HFFc6 (cell line): ENCODE measurements at regions not wholly inside any gene's neighbourhood (a gene's known extent, or its start where the extent isn't known, plus 50 kb on each side); places are given as distances from the start of the nearest gene placed in this dataset.

Experiments used
- DNase-seq: peaks from one replicate; pipeline ENCODE4 v3.0.0-alpha.2; 2018
- H3K27ac Mint-ChIP-seq: 2 replicates; pipeline ENCODE4 v1.8.0; 2020; ENCODE audit warnings: mild to moderate bottlenecking, mixed read lengths
- H3K27me3 Mint-ChIP-seq: 2 replicates; pipeline ENCODE4 v1.8.0; 2021; ENCODE audit warnings: mild to moderate bottlenecking, moderate library complexity, mixed read lengths; ENCODE audit not compliant: insufficient read depth
- H3K36me3 Mint-ChIP-seq: 2 replicates; pipeline ENCODE4 v1.8.0; 2021; ENCODE audit warnings: low read depth, mixed read lengths
- H3K4me1 Mint-ChIP-seq: 2 replicates; pipeline ENCODE4 v1.8.0; 2020; ENCODE audit warnings: low read depth, mixed read lengths
- H3K4me3 Mint-ChIP-seq: 2 replicates; pipeline ENCODE4 v1.8.0; 2020; ENCODE audit warnings: mild to moderate bottlenecking, moderate library complexity, mixed read lengths
- H3K9me3 Mint-ChIP-seq: 2 replicates; pipeline ENCODE4 v1.8.0; 2020; ENCODE audit warnings: mild to moderate bottlenecking, mixed read lengths
- TF ChIP-seq, protein P1 (sequence below): fragments of 200-600 bp; sonication (generic); IDR thresholded peaks from 2 replicates; pipeline ENCODE4 v1.5.0; 2021; ENCODE audit warnings: antibody characterized with exemption, mild to moderate bottlenecking

DNA sequence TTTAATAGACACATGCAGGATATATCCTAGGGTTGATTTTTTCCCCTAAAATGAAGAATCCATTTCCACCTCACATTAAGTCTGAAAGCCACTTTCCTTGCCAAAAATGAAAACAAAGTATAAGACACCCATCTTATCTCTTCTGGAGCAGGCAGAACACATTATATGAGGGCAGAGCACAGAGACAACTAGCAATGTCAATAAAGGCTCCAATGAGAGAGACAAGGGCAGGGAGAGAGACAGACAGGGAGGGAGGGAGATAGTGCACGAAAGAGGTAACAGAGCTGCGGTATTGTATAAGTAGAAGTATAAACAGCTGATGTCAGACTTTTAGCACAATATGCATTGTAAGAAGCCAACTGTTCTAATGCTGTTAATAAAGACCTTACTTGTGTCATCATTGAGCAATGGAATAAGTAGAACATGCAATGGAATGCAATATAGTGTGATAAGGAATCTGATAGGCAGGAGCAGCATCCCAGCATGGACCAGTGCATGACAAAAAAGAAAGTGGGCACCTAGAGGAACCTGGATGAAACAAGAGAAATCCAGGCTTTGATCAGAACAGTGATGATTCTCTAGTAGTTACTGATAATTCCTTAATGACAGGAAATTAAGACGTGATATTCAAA lies 150.6 kb upstream of the TCF4 start:
- H3K4me3 Mint-ChIP-seq: no peak overlapping the region
- no peaks in the 10 kb centered on the region for H3K36me3 Mint-ChIP-seq
- peaks cover 8% of the 10 kb centered on the region for H3K4me1 Mint-ChIP-seq
- H3K27me3 Mint-ChIP-seq: no peaks in the 10 kb centered on the region
- TF ChIP-seq, protein P1, sequence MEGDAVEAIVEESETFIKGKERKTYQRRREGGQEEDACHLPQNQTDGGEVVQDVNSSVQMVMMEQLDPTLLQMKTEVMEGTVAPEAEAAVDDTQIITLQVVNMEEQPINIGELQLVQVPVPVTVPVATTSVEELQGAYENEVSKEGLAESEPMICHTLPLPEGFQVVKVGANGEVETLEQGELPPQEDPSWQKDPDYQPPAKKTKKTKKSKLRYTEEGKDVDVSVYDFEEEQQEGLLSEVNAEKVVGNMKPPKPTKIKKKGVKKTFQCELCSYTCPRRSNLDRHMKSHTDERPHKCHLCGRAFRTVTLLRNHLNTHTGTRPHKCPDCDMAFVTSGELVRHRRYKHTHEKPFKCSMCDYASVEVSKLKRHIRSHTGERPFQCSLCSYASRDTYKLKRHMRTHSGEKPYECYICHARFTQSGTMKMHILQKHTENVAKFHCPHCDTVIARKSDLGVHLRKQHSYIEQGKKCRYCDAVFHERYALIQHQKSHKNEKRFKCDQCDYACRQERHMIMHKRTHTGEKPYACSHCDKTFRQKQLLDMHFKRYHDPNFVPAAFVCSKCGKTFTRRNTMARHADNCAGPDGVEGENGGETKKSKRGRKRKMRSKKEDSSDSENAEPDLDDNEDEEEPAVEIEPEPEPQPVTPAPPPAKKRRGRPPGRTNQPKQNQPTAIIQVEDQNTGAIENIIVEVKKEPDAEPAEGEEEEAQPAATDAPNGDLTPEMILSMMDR: no peak
- H3K27ac Mint-ChIP-seq: no peak overlapping the region
- DNase-seq: no peak
- H3K9me3 Mint-ChIP-seq: no peaks in the 10 kb centered on the region

DNA sequence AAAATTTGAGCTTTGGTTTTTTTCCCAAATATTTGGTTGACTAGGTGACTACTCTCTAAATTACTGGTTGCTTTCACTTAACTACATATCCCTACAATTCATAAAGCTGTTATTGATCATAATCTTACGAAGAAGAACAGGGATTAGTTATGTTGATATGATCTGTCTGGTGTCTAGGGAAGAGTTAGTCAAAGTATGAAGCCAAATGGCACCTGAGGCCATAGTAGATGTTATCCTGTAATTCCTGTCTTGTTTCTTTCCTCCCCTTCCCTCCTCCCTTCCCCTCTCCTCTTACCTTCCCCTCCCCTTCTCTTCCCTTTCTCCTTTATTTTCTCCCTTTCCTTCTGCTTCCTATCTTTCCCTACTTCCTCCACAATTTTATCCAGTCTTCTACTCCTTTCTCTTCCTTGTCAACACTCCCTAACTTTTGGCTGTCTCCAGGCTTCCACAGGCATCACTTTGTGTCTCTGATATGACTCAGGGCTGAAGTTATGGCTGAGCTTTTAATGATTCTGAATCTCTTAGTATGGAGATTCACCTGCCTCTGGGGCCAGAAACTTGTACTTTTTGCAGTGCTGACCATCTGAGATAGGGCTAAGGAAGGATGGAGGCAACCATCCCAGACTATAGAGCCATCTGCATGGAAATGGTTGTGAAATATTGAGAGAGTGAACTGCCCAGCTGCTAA lies 149.9 kb upstream of the TCF4 start:
- no peak for DNase-seq
- Mint-ChIP-seq H3K4me1 (peaks cover 2% of the 10 kb centered on the region), H3K36me3 (no peaks in the 10 kb centered on the region; the same call in 1 of the 2 replicates), H3K27ac (no peak overlapping the region), H3K4me3 (no peak overlapping the region), H3K27me3 (no peaks in the 10 kb centered on the region), H3K9me3 (no peaks in the 10 kb centered on the region)
- TF ChIP-seq, protein P1: no peak

DNA sequence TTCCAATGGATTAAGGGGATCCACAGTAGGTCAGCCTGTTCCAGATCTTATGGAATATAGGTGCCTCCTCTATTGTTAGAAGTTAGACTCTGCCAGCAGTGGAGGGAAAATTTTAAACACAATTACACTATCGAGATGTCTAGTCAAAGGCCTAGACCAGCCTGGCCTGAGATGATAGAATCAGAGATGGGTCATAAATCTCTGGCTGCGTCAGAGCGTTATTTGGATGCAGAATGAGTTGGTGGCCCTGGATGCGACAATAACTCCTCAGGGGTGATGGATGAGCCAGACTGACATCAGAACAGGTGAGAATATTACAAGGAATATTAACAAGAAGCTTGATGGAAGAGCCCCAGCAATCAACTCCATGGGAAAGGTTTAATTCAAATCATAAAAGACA lies 149.3 kb upstream of the TCF4 start:
- no peaks in the 10 kb centered on the region for H3K9me3 Mint-ChIP-seq
- DNase-seq: no peak
- H3K4me3 Mint-ChIP-seq: no peak overlapping the region
- H3K36me3 Mint-ChIP-seq: no peaks in the 10 kb centered on the region; the same call in 1 of the 2 replicates
- TF ChIP-seq, protein P1: no peak
- peaks cover 7% of the 10 kb centered on the region for H3K4me1 Mint-ChIP-seq
- no peaks in the 10 kb centered on the region for H3K27me3 Mint-ChIP-seq
- no peak overlapping the region for H3K27ac Mint-ChIP-seq

DNA sequence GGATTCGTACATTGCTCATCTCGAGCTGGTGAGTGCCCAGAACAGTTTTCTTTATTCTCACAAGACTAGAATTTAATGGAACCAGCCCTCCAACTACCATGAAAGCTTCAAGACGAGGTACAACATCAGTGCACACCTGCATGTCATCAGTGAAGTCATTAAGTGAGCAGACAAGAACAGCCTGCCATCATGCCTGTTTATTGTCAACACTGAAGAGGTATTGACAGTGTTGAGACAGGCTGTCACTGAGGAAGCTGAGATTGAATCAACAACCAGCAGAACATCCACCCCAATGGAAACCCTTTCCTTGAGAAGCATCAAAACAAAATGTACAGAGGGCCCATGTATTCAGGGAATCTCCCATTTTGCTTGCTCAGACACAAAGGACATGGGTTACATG lies 148.0 kb upstream of the TCF4 start:
- Mint-ChIP-seq H3K36me3 (no peaks in the 10 kb centered on the region; the same call in 1 of the 2 replicates), H3K4me1 (peaks cover 17% of the 10 kb centered on the region), H3K9me3 (no peaks in the 10 kb centered on the region), H3K27ac (no peak overlapping the region), H3K27me3 (no peaks in the 10 kb centered on the region), H3K4me3 (no peak overlapping the region)
- no peak for DNase-seq
- TF ChIP-seq, protein P1: no peak

DNA sequence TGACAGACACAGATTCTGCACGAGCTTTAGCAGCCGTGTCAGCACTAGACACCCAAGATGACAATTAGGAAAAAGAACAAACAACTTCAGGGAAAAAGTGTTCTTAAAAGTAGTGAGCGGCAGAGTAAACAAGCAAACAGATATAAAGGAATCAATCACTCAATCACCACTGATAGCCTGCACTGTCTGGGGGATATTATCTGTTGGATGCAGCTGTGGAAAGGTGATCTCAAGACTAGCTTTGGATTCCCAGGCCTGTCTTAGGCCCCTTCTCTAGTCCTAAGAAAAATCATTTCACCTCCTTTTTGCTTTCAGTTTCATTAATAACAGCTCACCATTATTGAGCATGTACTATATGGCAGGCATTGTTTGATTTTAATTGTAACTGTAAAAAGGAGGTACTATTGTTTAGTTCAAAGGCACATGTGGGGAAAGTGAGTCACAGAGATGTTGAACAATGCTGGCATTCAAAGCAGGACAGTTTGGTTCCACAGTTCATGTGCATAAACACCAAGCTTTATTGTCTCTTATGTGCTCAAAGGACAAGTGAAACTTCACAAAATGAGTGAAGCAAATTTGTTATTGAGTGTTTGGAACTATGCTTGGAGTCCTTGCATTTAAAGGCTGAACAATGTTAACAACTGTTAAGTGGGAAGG lies 147.3 kb upstream of the TCF4 start:
- H3K4me1 Mint-ChIP-seq: peaks cover 17% of the 10 kb centered on the region
- H3K27me3 Mint-ChIP-seq: no peaks in the 10 kb centered on the region
- H3K4me3 Mint-ChIP-seq: no peak overlapping the region
- H3K9me3 Mint-ChIP-seq: no peaks in the 10 kb centered on the region
- TF ChIP-seq, protein P1: no peak
- no peak overlapping the region for H3K27ac Mint-ChIP-seq
- no peaks in the 10 kb centered on the region; the same call in 1 of the 2 replicates for H3K36me3 Mint-ChIP-seq
- DNase-seq: no peak
